IMR-90 (cell line): ENCODE measurements at regions not wholly inside any gene's neighbourhood (a gene's known extent, or its start where the extent isn't known, plus 50 kb on each side); places are given as distances from the start of the nearest gene placed in this dataset.

ENCODE experiments used
- ATAC-seq: fragments of 200-7000 bp; cut with Tn5 transposase; 2 replicates; pipeline ENCODE4 v1.9.1; 2020; ENCODE audit warnings: low read depth, mild to moderate bottlenecking, moderate library complexity
- BruUV-seq: library from RNA; stranded (reverse); fragments of 400-500 nt; replicated peaks from 2 replicates; lab custom pipeline; 2021; lab: Mats Ljungman, UMichigan
- CTCF ChIA-PET: fragments of 300-600 bp; formaldehyde crosslinking; extraction: SDS; loops from one replicate; lab custom pipeline; 2021; ENCODE audit warnings: antibody characterized with exemption; lab: Yijun Ruan, JAX
- POLR2A ChIA-PET: fragments of 300-600 bp; sonication (Branson Sonifier 250); formaldehyde crosslinking; loops from one replicate; lab custom pipeline; 2022; ENCODE audit warnings: antibody characterized with exemption; ENCODE audit not compliant: unreplicated experiment; lab: Charles Lee
- DNase-seq: peaks from one replicate; pipeline ENCODE4 v3.0.0; 2013
- H2AFZ ChIP-seq: replicated peaks from 2 replicates; pipeline ENCODE3; 2013; ENCODE audit warnings: low read length, mild to moderate bottlenecking; ENCODE audit not compliant: poor library complexity
- H2AK5ac ChIP-seq: 2 replicates; pipeline ENCODE4 v1.6.1; 2013; ENCODE audit warnings: low read depth, low read length, inconsistent platforms
- H2AK9ac ChIP-seq: replicated peaks from 2 replicates; pipeline ENCODE3; 2013; ENCODE audit warnings: mild to moderate bottlenecking, low read depth, low read length, moderate library complexity; ENCODE audit not compliant: poor library complexity
- H2BK120ac ChIP-seq: 2 replicates; pipeline ENCODE4 v1.6.1; 2013; ENCODE audit warnings: low read depth, low read length, inconsistent platforms
- H2BK15ac ChIP-seq: 3 replicates; pipeline ENCODE4 v1.6.1; 2013; ENCODE audit warnings: low read depth, low read length, inconsistent platforms
- H2BK20ac ChIP-seq: 2 replicates; pipeline ENCODE4 v1.6.1; 2013; ENCODE audit warnings: low read depth, mild to moderate bottlenecking, inconsistent platforms, low read length, moderate library complexity
- H2BK5ac ChIP-seq: 2 replicates; pipeline ENCODE4 v1.6.1; 2013; ENCODE audit warnings: mild to moderate bottlenecking, low read depth, low read length, inconsistent platforms; ENCODE audit not compliant: poor library complexity, severe bottlenecking
- H3K14ac ChIP-seq: replicated peaks from 2 replicates; pipeline ENCODE4 v1.6.1; 2013; ENCODE audit warnings: low read depth, low read length, inconsistent platforms
- H3K18ac ChIP-seq: 2 replicates; pipeline ENCODE4 v1.6.1; 2013; ENCODE audit warnings: low read depth, low read length, control low read depth
- H3K23ac ChIP-seq: 2 replicates; pipeline ENCODE4 v1.6.1; 2013; ENCODE audit warnings: low read depth, low read length, inconsistent platforms
- H3K27ac ChIP-seq: 2 replicates; pipeline ENCODE4 v1.5.1; 2013; ENCODE audit warnings: mild to moderate bottlenecking, control low read depth, low read length; ENCODE audit not compliant: insufficient read depth
- H3K27me3 ChIP-seq: 2 replicates; pipeline ENCODE4 v1.6.1; 2013; ENCODE audit warnings: low read length; ENCODE audit not compliant: control insufficient read depth, insufficient read depth
- H3K36me3 ChIP-seq: 2 replicates; pipeline ENCODE4 v1.6.1; 2013; ENCODE audit warnings: low read length, mixed read lengths; ENCODE audit not compliant: control insufficient read depth, insufficient read depth
- H3K4ac ChIP-seq: 2 replicates; pipeline ENCODE4 v1.6.1; 2013; ENCODE audit warnings: low read depth, low read length, inconsistent platforms
- H3K4me1 ChIP-seq: 2 replicates; pipeline ENCODE4 v1.6.1; 2013; ENCODE audit warnings: low read length, mixed read lengths; ENCODE audit not compliant: control insufficient read depth, insufficient read depth
- H3K4me2 ChIP-seq: 2 replicates; pipeline ENCODE4 v1.6.1; 2013; ENCODE audit warnings: low read depth, mild to moderate bottlenecking, control low read depth, low read length, moderate library complexity
- H3K4me3 ChIP-seq: 2 replicates; pipeline ENCODE4 v1.5.1; 2013; ENCODE audit warnings: low read depth, mild to moderate bottlenecking, control low read depth, low read length, moderate library complexity; ENCODE audit not compliant: insufficient read depth
- H3K56ac ChIP-seq: 2 replicates; pipeline ENCODE4 v1.6.1; 2013; ENCODE audit warnings: low read length, inconsistent platforms; ENCODE audit not compliant: insufficient read depth; ENCODE audit errors: extremely low read depth
- H3K79me1 ChIP-seq, 2 experiments: 2 replicates each; pipeline ENCODE4 v1.6.1; 2013; ENCODE audit warnings: low read length in 2 of 2, inconsistent platforms in 1 of 2, low read depth in 1 of 2
- H3K9ac ChIP-seq: 2 replicates; pipeline ENCODE4 v1.6.1; 2013; ENCODE audit warnings: low read depth, low read length, control low read depth
- H3K9me1 ChIP-seq: 2 replicates; pipeline ENCODE4 v1.6.1; 2013; ENCODE audit warnings: low read length, inconsistent platforms; ENCODE audit not compliant: insufficient read depth
- H3K9me3 ChIP-seq: 2 replicates; pipeline ENCODE4 v1.6.1; 2013; ENCODE audit warnings: low read length; ENCODE audit not compliant: control insufficient read depth, insufficient read depth
- H4K20me1 ChIP-seq: 2 replicates; pipeline ENCODE4 v1.6.1; 2013; ENCODE audit warnings: low read length, inconsistent platforms; ENCODE audit not compliant: insufficient read depth
- H4K5ac ChIP-seq: 2 replicates; pipeline ENCODE4 v1.6.1; 2013; ENCODE audit warnings: mild to moderate bottlenecking, low read depth, low read length, control low read depth
- H4K8ac ChIP-seq, 2 experiments: 2 replicates each; pipeline ENCODE4 v1.6.1; 2013; ENCODE audit warnings: low read depth in 2 of 2, low read length in 2 of 2, control low read depth in 1 of 2, inconsistent platforms in 1 of 2
- H4K91ac ChIP-seq: 2 replicates; pipeline ENCODE4 v1.6.1; 2013; ENCODE audit warnings: low read depth, low read length, inconsistent platforms; ENCODE audit not compliant: insufficient read depth
- BHLHE40 ChIP-seq: fragments of 150-350 bp; IDR thresholded peaks from 2 replicates; pipeline ENCODE4 v1.6.1; 2016; ENCODE audit warnings: mild to moderate bottlenecking, low read depth, low read length
- CEBPB ChIP-seq: IDR thresholded peaks from 2 replicates; pipeline ENCODE4 v1.6.1; 2012; ENCODE audit warnings: low read depth, low read length, improper control_type of control experiment
- CTCF ChIP-seq: conservative IDR thresholded peaks from 2 replicates; pipeline ENCODE4 v1.5.1; 2012; ENCODE audit warnings: mild to moderate bottlenecking, low read depth, low read length, improper control_type of control experiment
- MAFK ChIP-seq: IDR thresholded peaks from 2 replicates; pipeline ENCODE4 v1.6.1; 2012; ENCODE audit warnings: low read depth, low read length, improper control_type of control experiment
- NFE2L2 ChIP-seq: fragments of 150-350 bp; IDR thresholded peaks from 2 replicates; pipeline ENCODE4 v1.6.1; 2016; ENCODE audit warnings: low read depth, mild to moderate bottlenecking, low read length
- RAD21 ChIP-seq: IDR thresholded peaks from 2 replicates; pipeline ENCODE4 v1.6.1; 2012; ENCODE audit warnings: low read length, improper control_type of control experiment
- RFX5 ChIP-seq: IDR thresholded peaks from 2 replicates; pipeline ENCODE4 v1.8.0; 2012; ENCODE audit warnings: low read depth, mild to moderate bottlenecking, low read length, moderate library complexity
- USF2 ChIP-seq: fragments of 150-350 bp; IDR thresholded peaks from 2 replicates; pipeline ENCODE4 v1.6.1; 2017; ENCODE audit warnings: mild to moderate bottlenecking, antibody characterized with exemption, low read length, low read depth
- WGBS, 2 experiments: methylation state at CpG; one replicate each; pipeline versions ENCODE4 v1.1.5 to v1.1.7; 2013; ENCODE audit warnings: missing lambda C conversion rate in 2 of 2; ENCODE audit not compliant: insufficient read length in 1 of 2; ENCODE audit errors: extremely low coverage in 2 of 2; 5-methylcytosine and 5-hydroxymethylcytosine counted together
- dilution Hi-C: fragments of 300-500 bp; cut with HindIII; formaldehyde crosslinking; loops from one replicate; pipeline ENCODE4 v1.14.3; 2018; ENCODE audit warnings: low sequenced_read_pairs; ENCODE audit not compliant: unreplicated experiment
- in situ Hi-C: fragments of 300-500 bp; cut with MboI; formaldehyde crosslinking; loops from 3 replicates; pipeline ENCODE4 v1.14.3; 2019; ENCODE audit warnings: low sequenced_read_pairs, inconsistent platforms, mixed read lengths
- intact Hi-C: fragments of 100-400 bp; cut with micrococcal nuclease; formaldehyde crosslinking; loops from 2 replicates; pipeline ENCODE4 v1.10.0; 2022

GRCh38 chr20:47951521-47951971 is 166.3 kb upstream of the SULF2 start:
- no peak overlapping the region for H2BK5ac ChIP-seq
- no peak overlapping the region for H2BK15ac ChIP-seq
- DNase-seq (peak; percentile 17), ATAC-seq (no peak)
- POLR2A ChIA-PET = no interaction called here
- H3K4me3 ChIP-seq = no peak overlapping the region
- H4K8ac ChIP-seq = no peak overlapping the region
- no peak overlapping the region for H3K4ac ChIP-seq
- H2BK120ac ChIP-seq = no peak overlapping the region
- 0% methylated on average over 1 of the region's 4 CpGs; no CpG with 5 or more reads in 1 of the 2 experiments for whole genome bisulfite sequencing, 2 experiments
- H3K14ac ChIP-seq = no peak overlapping the region
- no peak overlapping the region for H4K5ac ChIP-seq
- H3K27ac ChIP-seq = no peak overlapping the region
- no peak overlapping the region for H2AFZ ChIP-seq
- TF ChIP-seq RAD21 (no peak), NFE2L2 (no peak), RFX5 (no peak), CEBPB (no peak), CTCF (no peak), MAFK (no peak), USF2 (no peak), BHLHE40 (no peak)
- no peaks in the 10 kb centered on the region for H3K9me3 ChIP-seq
- in situ Hi-C loops = no loop called here
- no peak overlapping the region for H3K4me2 ChIP-seq
- dilution Hi-C loops = no loop called here
- H2AK5ac ChIP-seq = no peak overlapping the region
- no peaks in the 10 kb centered on the region for H3K4me1 ChIP-seq
- H3K36me3 ChIP-seq = no peaks in the 10 kb centered on the region
- no peak overlapping the region for H3K56ac ChIP-seq
- H4K91ac ChIP-seq = no peak overlapping the region
- no peaks in the 10 kb centered on the region for H3K9me1 ChIP-seq
- no peaks in the 10 kb centered on the region; the same call in 1 of the 2 replicates for H3K27me3 ChIP-seq
- no TSS peak for BruUV-seq
- H2AK9ac ChIP-seq = no peak overlapping the region
- H3K9ac ChIP-seq = no peak overlapping the region
- H3K79me1 ChIP-seq = no peaks in the 10 kb centered on the region
- H4K20me1 ChIP-seq = no peaks in the 10 kb centered on the region
- intact Hi-C loops = no loop called here
- no peak overlapping the region for H2BK20ac ChIP-seq
- CTCF ChIA-PET = no interaction called here
- no peak overlapping the region for H3K23ac ChIP-seq
- H3K18ac ChIP-seq = no peak overlapping the region
